ENCODE measurements at regions not wholly inside any gene's neighbourhood (a gene's known extent, or its start where the extent isn't known, plus 50 kb on each side); places are given as distances from the start of the nearest gene placed in this dataset.

GRCh38 chr6:122079916-122080315, 319.5 kb upstream of the HSF2 start:
- no peak overlapping the region for H3K27ac ChIP-seq (ENCODE audit: low read depth, low read length, poor library complexity, severe bottlenecking)

GRCh38 chr6:122081921-122082320, 317.5 kb upstream of the HSF2 start:
- no peaks in the 10 kb centered on the region for H4K20me1 ChIP-seq (ENCODE audit: insufficient read depth, low read length)
- H3K9me3 ChIP-seq (ENCODE audit: low read length), result no peaks in the 10 kb centered on the region
- TF ChIP-seq CTCF (IDR thresholded peaks at IDR 0.05; ENCODE audit: low read length) (no peak), EZH2 (IDR thresholded peaks at IDR 0.05; ENCODE audit: borderline replicate concordance, low read length) (no peak)
- H3K27me3 ChIP-seq (ENCODE audit: insufficient read depth, low read length), result no peaks in the 10 kb centered on the region
- no peak overlapping the region for H3K4me3 ChIP-seq (ENCODE audit: low read depth, low read length, poor library complexity, severe bottlenecking)
- H3K9me2 ChIP-seq (ENCODE audit: low read depth, low read length), result no peaks in the 10 kb centered on the region
- H3K27ac ChIP-seq (ENCODE audit: low read depth, low read length, poor library complexity, severe bottlenecking), result no peak overlapping the region
- no peaks in the 10 kb centered on the region for H3K36me3 ChIP-seq (ENCODE audit: insufficient read depth, low read length)
- no peak overlapping the region for H3K4me2 ChIP-seq (ENCODE audit: low read length)
- H3K4me1 ChIP-seq (ENCODE audit: insufficient read depth, low read length, severe bottlenecking), result no peaks in the 10 kb centered on the region
- no peaks in the 10 kb centered on the region for H3K79me2 ChIP-seq (ENCODE audit: insufficient read depth, low read length)
- no peak overlapping the region for H2AFZ ChIP-seq (ENCODE audit: low read length)
- H3K9ac ChIP-seq (ENCODE audit: low read length), result no peak overlapping the region
- H3F3A ChIP-seq (ENCODE audit: insufficient read depth, low read length), result no peaks in the 10 kb centered on the region

More at GRCh38 chr6:122079916-122080315, 319.5 kb upstream of the HSF2 start:
- Histone ChIP-seq H3K79me2 (ENCODE audit: insufficient read depth, low read length) (no peaks in the 10 kb centered on the region), H3F3A (ENCODE audit: insufficient read depth, low read length) (no peaks in the 10 kb centered on the region), H3K36me3 (ENCODE audit: insufficient read depth, low read length) (no peaks in the 10 kb centered on the region), H3K4me3 (ENCODE audit: low read depth, low read length, poor library complexity, severe bottlenecking) (no peak overlapping the region), H2AFZ (ENCODE audit: low read length) (no peak overlapping the region), H3K4me2 (ENCODE audit: low read length) (no peak overlapping the region), H3K9ac (ENCODE audit: low read length) (no peak overlapping the region), H4K20me1 (ENCODE audit: insufficient read depth, low read length) (no peaks in the 10 kb centered on the region), H3K27me3 (ENCODE audit: insufficient read depth, low read length) (no peaks in the 10 kb centered on the region), H3K9me3 (ENCODE audit: low read length) (no peaks in the 10 kb centered on the region), H3K9me2 (ENCODE audit: low read depth, low read length) (no peaks in the 10 kb centered on the region), H3K4me1 (ENCODE audit: insufficient read depth, low read length, severe bottlenecking) (no peaks in the 10 kb centered on the region)
- no peak for TF ChIP-seq EZH2 (IDR thresholded peaks at IDR 0.05; ENCODE audit: borderline replicate concordance, low read length)
- no peak for TF ChIP-seq CTCF (IDR thresholded peaks at IDR 0.05; ENCODE audit: low read length)

DNA sequence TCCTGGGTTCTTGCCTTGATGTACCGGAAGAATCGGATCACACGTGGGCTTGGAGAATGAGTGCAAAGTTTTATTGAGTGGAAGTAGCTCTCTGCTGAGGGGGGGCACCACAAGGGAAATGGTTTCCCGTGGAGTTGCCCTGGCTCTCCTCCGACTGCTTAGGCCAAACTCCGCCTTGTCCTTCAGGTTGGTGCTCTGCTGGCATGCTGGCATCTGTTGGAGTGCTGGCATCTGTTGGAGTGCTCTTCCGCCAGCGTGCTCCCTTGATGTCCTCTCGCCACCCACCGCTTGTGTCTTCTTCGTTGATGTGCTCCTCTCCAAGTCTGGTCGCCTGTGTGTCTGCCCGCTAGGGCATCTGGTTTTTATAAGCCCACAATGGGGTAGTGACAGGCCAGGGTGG, 317.1 kb upstream of the HSF2 start:
- Histone ChIP-seq H3K79me2 (ENCODE audit: insufficient read depth, low read length) (no peaks in the 10 kb centered on the region), H3K4me3 (ENCODE audit: low read depth, low read length, poor library complexity, severe bottlenecking) (no peak overlapping the region), H3K27me3 (ENCODE audit: insufficient read depth, low read length) (no peaks in the 10 kb centered on the region), H3K27ac (ENCODE audit: low read depth, low read length, poor library complexity, severe bottlenecking) (no peak overlapping the region), H3K9ac (ENCODE audit: low read length) (no peak overlapping the region), H2AFZ (ENCODE audit: low read length) (no peak overlapping the region), H4K20me1 (ENCODE audit: insufficient read depth, low read length) (no peaks in the 10 kb centered on the region), H3K9me2 (ENCODE audit: low read depth, low read length) (no peaks in the 10 kb centered on the region), H3K9me3 (ENCODE audit: low read length) (no peaks in the 10 kb centered on the region), H3K4me2 (ENCODE audit: low read length) (no peak overlapping the region), H3K36me3 (ENCODE audit: insufficient read depth, low read length) (no peaks in the 10 kb centered on the region), H3K4me1 (ENCODE audit: insufficient read depth, low read length, severe bottlenecking) (no peaks in the 10 kb centered on the region), H3F3A (ENCODE audit: insufficient read depth, low read length) (no peaks in the 10 kb centered on the region)
- TF ChIP-seq CTCF (IDR thresholded peaks at IDR 0.05; ENCODE audit: low read length), result no peak
- TF ChIP-seq EZH2 (IDR thresholded peaks at IDR 0.05; ENCODE audit: borderline replicate concordance, low read length), result no peak

All from OCI-LY1 (cell line).